ENCODE measurements at regions not wholly inside any gene's neighbourhood (a gene's known extent, or its start where the extent isn't known, plus 50 kb on each side); places are given as distances from the start of the nearest gene placed in this dataset.

GRCh38 chrX:81556880-81557279 lies 355.0 kb downstream of the SH3BGRL start:
- Histone ChIP-seq H3K79me1 (ENCODE audit: low read depth, low read length) (no peaks in the 10 kb centered on the region), H3K18ac (ENCODE audit: low read length) (no peak overlapping the region), H2BK12ac (ENCODE audit: low read length) (no peak overlapping the region), H3K4me1 (ENCODE audit: control insufficient read depth in 2 of 2, insufficient read depth in 1 of 2, low read depth in 1 of 2, low read length in 2 of 2) (no peaks in the 10 kb centered on the region), H2BK15ac (ENCODE audit: low read length) (no peak overlapping the region), H4K8ac (ENCODE audit: low read depth, low read length) (no peak overlapping the region), H3K36me3 (replicated peaks in 1 of 2; ENCODE audit: control insufficient read depth in 2 of 2, insufficient read depth in 2 of 2, low read length in 2 of 2) (no peaks in the 10 kb centered on the region), H3K9ac (ENCODE audit: low read depth, low read length, poor library complexity) (no peak overlapping the region), H3K4me3 (ENCODE audit: low read length in 2 of 2) (no peak overlapping the region), H3K4me2 (ENCODE audit: insufficient read depth, low read length, poor library complexity, severe bottlenecking) (no peak overlapping the region), H3K14ac (ENCODE audit: low read length) (no peak overlapping the region), H2AK5ac (ENCODE audit: low read depth, low read length) (no peak overlapping the region), H2AFZ (ENCODE audit: low read length) (no peak overlapping the region), H4K91ac (ENCODE audit: low read depth, low read length, poor library complexity) (no peak overlapping the region), H3K27ac (replicated peaks; ENCODE audit: low read length) (no peak overlapping the region), H3K9me3 (replicated peaks in 1 of 2; ENCODE audit: control insufficient read depth in 2 of 2, insufficient read depth in 1 of 2, low read depth in 1 of 2, low read length in 2 of 2) (no peaks in the 10 kb centered on the region), H2BK120ac (ENCODE audit: low read depth, low read length) (no peak overlapping the region), H3K4ac (ENCODE audit: low read length) (no peak overlapping the region), H3K23ac (ENCODE audit: low read depth, low read length, poor library complexity) (no peak overlapping the region), H2BK5ac (ENCODE audit: low read length) (no peak overlapping the region), H3K27me3 (ENCODE audit: control insufficient read depth in 3 of 3, insufficient read depth in 3 of 3, low read depth in 1 of 3, low read length in 3 of 3) (no peaks in the 10 kb centered on the region)
- WGBS, 2 donors (ENCODE audit: extremely low coverage in 2 of 2, insufficient read length in 2 of 2, insufficient replicate concordance in 1 of 2) = no CpG with 5 or more reads among the region's 4 CpGs
- no peak for DNase-seq (ENCODE audit: low spot score)

- H3K9ac ChIP-seq (ENCODE audit: low read depth, low read length, poor library complexity) = no peak overlapping the region
- no peak overlapping the region for H3K4me3 ChIP-seq (ENCODE audit: low read length in 2 of 2)
- no peak overlapping the region for H2BK12ac ChIP-seq (ENCODE audit: low read length)
- H2AK5ac ChIP-seq (ENCODE audit: low read depth, low read length) = no peak overlapping the region
- no peak overlapping the region for H3K4ac ChIP-seq (ENCODE audit: low read length)
- H2BK15ac ChIP-seq (ENCODE audit: low read length) = no peak overlapping the region
- H4K91ac ChIP-seq (ENCODE audit: low read depth, low read length, poor library complexity) = no peak overlapping the region
- no peak overlapping the region for H3K27ac ChIP-seq (replicated peaks; ENCODE audit: low read length)
- H3K18ac ChIP-seq (ENCODE audit: low read length) = no peak overlapping the region
- no peak overlapping the region for H3K23ac ChIP-seq (ENCODE audit: low read depth, low read length, poor library complexity)
- no peak overlapping the region for H4K8ac ChIP-seq (ENCODE audit: low read depth, low read length)
- H2AFZ ChIP-seq (ENCODE audit: low read length) = no peak overlapping the region
- H3K14ac ChIP-seq (ENCODE audit: low read length) = no peak overlapping the region
- no peak overlapping the region for H2BK5ac ChIP-seq (ENCODE audit: low read length)
- H3K79me1 ChIP-seq (ENCODE audit: low read depth, low read length) = no peaks in the 10 kb centered on the region
- DNase-seq (ENCODE audit: low spot score) = no peak
- no peak overlapping the region for H3K4me2 ChIP-seq (ENCODE audit: insufficient read depth, low read length, poor library complexity, severe bottlenecking)
- no peaks in the 10 kb centered on the region for H3K27me3 ChIP-seq (ENCODE audit: control insufficient read depth in 3 of 3, insufficient read depth in 3 of 3, low read depth in 1 of 3, low read length in 3 of 3)
- H2BK120ac ChIP-seq (ENCODE audit: low read depth, low read length) = no peak overlapping the region
- no peaks in the 10 kb centered on the region for H3K4me1 ChIP-seq (ENCODE audit: control insufficient read depth in 2 of 2, insufficient read depth in 1 of 2, low read depth in 1 of 2, low read length in 2 of 2)
- WGBS, 2 donors (ENCODE audit: extremely low coverage in 2 of 2, insufficient read length in 2 of 2, insufficient replicate concordance in 1 of 2) = no CpG with 5 or more reads among the region's 2 CpGs
- H3K36me3 ChIP-seq (replicated peaks in 1 of 2; ENCODE audit: control insufficient read depth in 2 of 2, insufficient read depth in 2 of 2, low read length in 2 of 2) = no peaks in the 10 kb centered on the region
- H3K9me3 ChIP-seq (replicated peaks in 1 of 2; ENCODE audit: control insufficient read depth in 2 of 2, insufficient read depth in 1 of 2, low read depth in 1 of 2, low read length in 2 of 2) = no peaks in the 10 kb centered on the region
Observed at GRCh38 chrX:81564851-81565250, 362.9 kb downstream of the SH3BGRL start.

- no peak overlapping the region for H3K4me2 ChIP-seq (ENCODE audit: insufficient read depth, low read length, poor library complexity, severe bottlenecking)
- no peak overlapping the region for H2AFZ ChIP-seq (ENCODE audit: low read length)
- no peak overlapping the region for H4K91ac ChIP-seq (ENCODE audit: low read depth, low read length, poor library complexity)
- no peak overlapping the region for H3K14ac ChIP-seq (ENCODE audit: low read length)
- H3K23ac ChIP-seq (ENCODE audit: low read depth, low read length, poor library complexity) = no peak overlapping the region
- H2BK15ac ChIP-seq (ENCODE audit: low read length) = no peak overlapping the region
- no peak overlapping the region for H2AK5ac ChIP-seq (ENCODE audit: low read depth, low read length)
- H3K36me3 ChIP-seq (replicated peaks in 1 of 2; ENCODE audit: control insufficient read depth in 2 of 2, insufficient read depth in 2 of 2, low read length in 2 of 2) = no peaks in the 10 kb centered on the region
- H3K9ac ChIP-seq (ENCODE audit: low read depth, low read length, poor library complexity) = no peak overlapping the region
- H2BK120ac ChIP-seq (ENCODE audit: low read depth, low read length) = no peak overlapping the region
- H3K79me1 ChIP-seq (ENCODE audit: low read depth, low read length) = no peaks in the 10 kb centered on the region
- H3K27me3 ChIP-seq (ENCODE audit: control insufficient read depth in 3 of 3, insufficient read depth in 3 of 3, low read depth in 1 of 3, low read length in 3 of 3) = no peaks in the 10 kb centered on the region
- H3K4me3 ChIP-seq (ENCODE audit: low read length in 2 of 2) = no peak overlapping the region
- H3K9me3 ChIP-seq (replicated peaks in 1 of 2; ENCODE audit: control insufficient read depth in 2 of 2, insufficient read depth in 1 of 2, low read depth in 1 of 2, low read length in 2 of 2) = no peaks in the 10 kb centered on the region
- no CpG with 5 or more reads among the region's 1 CpG for WGBS, 2 donors (ENCODE audit: extremely low coverage in 2 of 2, insufficient read length in 2 of 2, insufficient replicate concordance in 1 of 2)
- H2BK5ac ChIP-seq (ENCODE audit: low read length) = no peak overlapping the region
- H3K27ac ChIP-seq (replicated peaks; ENCODE audit: low read length) = no peak overlapping the region
- no peak overlapping the region for H4K8ac ChIP-seq (ENCODE audit: low read depth, low read length)
- DNase-seq (ENCODE audit: low spot score) = no peak
- no peak overlapping the region for H3K18ac ChIP-seq (ENCODE audit: low read length)
- H3K4ac ChIP-seq (ENCODE audit: low read length) = no peak overlapping the region
- no peaks in the 10 kb centered on the region for H3K4me1 ChIP-seq (ENCODE audit: control insufficient read depth in 2 of 2, insufficient read depth in 1 of 2, low read depth in 1 of 2, low read length in 2 of 2)
- no peak overlapping the region for H2BK12ac ChIP-seq (ENCODE audit: low read length)
Observed at GRCh38 chrX:81577028-81577427, 375.1 kb downstream of the SH3BGRL start.

- Histone ChIP-seq H2BK120ac (ENCODE audit: low read depth, low read length) (no peak overlapping the region), H3K4me2 (ENCODE audit: insufficient read depth, low read length, poor library complexity, severe bottlenecking) (no peak overlapping the region), H4K91ac (ENCODE audit: low read depth, low read length, poor library complexity) (no peak overlapping the region), H3K4me3 (ENCODE audit: low read length in 2 of 2) (no peak overlapping the region), H4K8ac (ENCODE audit: low read depth, low read length) (no peak overlapping the region), H2BK15ac (ENCODE audit: low read length) (no peak overlapping the region), H3K23ac (ENCODE audit: low read depth, low read length, poor library complexity) (no peak overlapping the region), H3K9ac (ENCODE audit: low read depth, low read length, poor library complexity) (no peak overlapping the region), H3K4ac (ENCODE audit: low read length) (no peak overlapping the region), H3K27ac (replicated peaks; ENCODE audit: low read length) (no peak overlapping the region), H2BK5ac (ENCODE audit: low read length) (no peak overlapping the region), H3K9me3 (replicated peaks in 1 of 2; ENCODE audit: control insufficient read depth in 2 of 2, insufficient read depth in 1 of 2, low read depth in 1 of 2, low read length in 2 of 2) (no peaks in the 10 kb centered on the region), H3K14ac (ENCODE audit: low read length) (no peak overlapping the region), H2AK5ac (ENCODE audit: low read depth, low read length) (no peak overlapping the region), H3K79me1 (ENCODE audit: low read depth, low read length) (no peaks in the 10 kb centered on the region), H3K27me3 (ENCODE audit: control insufficient read depth in 3 of 3, insufficient read depth in 3 of 3, low read depth in 1 of 3, low read length in 3 of 3) (no peaks in the 10 kb centered on the region), H3K4me1 (ENCODE audit: control insufficient read depth in 2 of 2, insufficient read depth in 1 of 2, low read depth in 1 of 2, low read length in 2 of 2) (peaks cover 0 to 2% of the 10 kb centered on the region in 2 donors), H2AFZ (ENCODE audit: low read length) (no peak overlapping the region), H3K36me3 (replicated peaks in 1 of 2; ENCODE audit: control insufficient read depth in 2 of 2, insufficient read depth in 2 of 2, low read length in 2 of 2) (no peaks in the 10 kb centered on the region), H2BK12ac (ENCODE audit: low read length) (no peak overlapping the region), H3K18ac (ENCODE audit: low read length) (no peak overlapping the region)
- DNase-seq (ENCODE audit: low spot score) = peak; percentile 3
- WGBS, 2 donors (ENCODE audit: extremely low coverage in 2 of 2, insufficient read length in 2 of 2, insufficient replicate concordance in 1 of 2) = no CpG with 5 or more reads among the region's 1 CpG
Observed at GRCh38 chrX:81586096-81586495, 384.2 kb downstream of the SH3BGRL start.
